ENCODE measurements at regions not wholly inside any gene's neighbourhood (a gene's known extent, or its start where the extent isn't known, plus 50 kb on each side); places are given as distances from the start of the nearest gene placed in this dataset.

- ChIA-PET POLR2A (interaction anchor here (0.7 kb wide), 1 partner anchor 19 kb away, joined by 3 read pairs; no protein-coding TSS in a partner anchor), CTCF (interaction anchor here (0.7 to 2.0 kb wide), 4 partner anchors 8 to 458 kb away, joined by 3 to 8 read pairs (median 4); no protein-coding TSS in a partner anchor)
- no peaks in the 10 kb centered on the region for H3K36me3 ChIP-seq (ENCODE audit: control insufficient read depth in 2 of 2, insufficient read depth in 1 of 2, low read length in 2 of 2)
- TF ChIP-seq ZNF140 (tag by site-specific recombination; IDR thresholded peaks at IDR 0.05) (no peak), ZNF530 (tag by site-specific recombination; IDR thresholded peaks at IDR 0.05; ENCODE audit: low read depth) (no peak)
- TF ChIP-seq, protein P1, sequence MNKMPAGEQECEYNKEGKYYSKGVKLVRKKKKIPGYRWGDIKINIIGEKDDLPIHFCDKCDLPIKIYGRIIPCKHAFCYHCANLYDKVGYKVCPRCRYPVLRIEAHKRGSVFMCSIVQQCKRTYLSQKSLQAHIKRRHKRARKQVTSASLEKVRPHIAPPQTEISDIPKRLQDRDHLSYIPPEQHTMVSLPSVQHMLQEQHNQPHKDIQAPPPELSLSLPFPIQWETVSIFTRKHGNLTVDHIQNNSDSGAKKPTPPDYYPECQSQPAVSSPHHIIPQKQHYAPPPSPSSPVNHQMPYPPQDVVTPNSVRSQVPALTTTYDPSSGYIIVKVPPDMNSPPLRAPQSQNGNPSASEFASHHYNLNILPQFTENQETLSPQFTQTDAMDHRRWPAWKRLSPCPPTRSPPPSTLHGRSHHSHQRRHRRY (tag by site-specific recombination; IDR thresholded peaks at IDR 0.05), result no peak
- no peaks in the 10 kb centered on the region for H3K9me3 ChIP-seq (ENCODE audit: control insufficient read depth, insufficient read depth, low read depth, low read length)
- H3K4me3 ChIP-seq (ENCODE audit: low read depth, low read length), result no peak overlapping the region
- no peak overlapping the region for H3K27ac ChIP-seq (ENCODE audit: extremely low read depth, low read depth, low read length)
- no peaks in the 10 kb centered on the region for H3K4me1 ChIP-seq (ENCODE audit: control insufficient read depth, insufficient read depth, low read length)
These were observed 456.4 kb downstream of the GADD45G start for GRCh38 chr9:90061187-90061586.

GRCh38 chr9:90062982-90063381 lies 458.2 kb downstream of the GADD45G start:
- TF ChIP-seq ZNF624 (tag by site-specific recombination; IDR thresholded peaks at IDR 0.05), result no peak
- TF ChIP-seq, protein P2, sequence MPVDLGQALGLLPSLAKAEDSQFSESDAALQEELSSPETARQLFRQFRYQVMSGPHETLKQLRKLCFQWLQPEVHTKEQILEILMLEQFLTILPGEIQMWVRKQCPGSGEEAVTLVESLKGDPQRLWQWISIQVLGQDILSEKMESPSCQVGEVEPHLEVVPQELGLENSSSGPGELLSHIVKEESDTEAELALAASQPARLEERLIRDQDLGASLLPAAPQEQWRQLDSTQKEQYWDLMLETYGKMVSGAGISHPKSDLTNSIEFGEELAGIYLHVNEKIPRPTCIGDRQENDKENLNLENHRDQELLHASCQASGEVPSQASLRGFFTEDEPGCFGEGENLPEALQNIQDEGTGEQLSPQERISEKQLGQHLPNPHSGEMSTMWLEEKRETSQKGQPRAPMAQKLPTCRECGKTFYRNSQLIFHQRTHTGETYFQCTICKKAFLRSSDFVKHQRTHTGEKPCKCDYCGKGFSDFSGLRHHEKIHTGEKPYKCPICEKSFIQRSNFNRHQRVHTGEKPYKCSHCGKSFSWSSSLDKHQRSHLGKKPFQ (tag by site-specific recombination; IDR thresholded peaks at IDR 0.05), result no peak
- H3K9me3 ChIP-seq (ENCODE audit: control insufficient read depth, insufficient read depth, low read depth, low read length), result no peaks in the 10 kb centered on the region
- no peak overlapping the region for H3K27ac ChIP-seq (ENCODE audit: extremely low read depth, low read depth, low read length)
- ChIA-PET CTCF (interaction anchor here (1.5 to 1.6 kb wide), 2 partner anchors 11 kb away, joined by 3 read pairs; no protein-coding TSS in a partner anchor), POLR2A (no interaction called here)
- no peaks in the 10 kb centered on the region for H3K36me3 ChIP-seq (ENCODE audit: control insufficient read depth in 2 of 2, insufficient read depth in 1 of 2, low read length in 2 of 2)
- H3K4me3 ChIP-seq (ENCODE audit: low read depth, low read length), result no peak overlapping the region
- H3K4me1 ChIP-seq (ENCODE audit: control insufficient read depth, insufficient read depth, low read length), result no peaks in the 10 kb centered on the region

- POLR2A ChIA-PET, result interaction anchor here (1.0 kb wide), 1 partner anchor 459 kb away, joined by 3 read pairs; the partner anchor contains the start of gene GADD45G
- H3K36me3 ChIP-seq (ENCODE audit: control insufficient read depth in 2 of 2, insufficient read depth in 1 of 2, low read length in 2 of 2), result no peaks in the 10 kb centered on the region
These were observed 459.4 kb downstream of the GADD45G start for GRCh38 chr9:90064248-90064647.

DNA sequence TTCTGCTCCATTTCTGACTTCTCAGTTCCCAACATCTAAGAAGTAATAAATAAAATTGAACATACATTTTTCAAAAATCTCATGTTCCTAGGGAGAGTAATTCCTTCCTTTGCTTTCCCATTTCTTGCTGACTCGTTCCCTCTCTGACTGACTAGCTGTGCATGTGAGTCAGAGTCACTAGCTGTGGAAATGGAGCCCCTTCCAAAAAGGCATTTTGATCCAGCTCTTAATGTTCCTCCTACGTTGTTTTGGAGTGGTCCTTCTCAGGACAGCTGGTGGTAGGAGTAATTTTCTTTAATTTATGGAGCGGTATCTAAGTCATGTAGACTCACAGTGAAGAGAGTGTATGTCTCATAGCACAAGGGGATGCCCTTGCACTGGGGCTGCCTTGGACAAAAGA lies 460.2 kb downstream of the GADD45G start:
- Histone ChIP-seq H3K27ac (ENCODE audit: extremely low read depth, low read depth, low read length) (no peak overlapping the region), H3K4me1 (ENCODE audit: control insufficient read depth, insufficient read depth, low read length) (no peaks in the 10 kb centered on the region), H3K9me3 (ENCODE audit: control insufficient read depth, insufficient read depth, low read depth, low read length) (no peaks in the 10 kb centered on the region), H3K4me3 (ENCODE audit: low read depth, low read length) (no peak overlapping the region), H3K36me3 (ENCODE audit: control insufficient read depth in 2 of 2, insufficient read depth in 1 of 2, low read length in 2 of 2) (no peaks in the 10 kb centered on the region)
- POLR2A ChIA-PET, result interaction anchor here (1.0 kb wide), 1 partner anchor 460 kb away, joined by 3 read pairs; the partner anchor contains the start of gene GADD45G
- no peak for TF ChIP-seq MYNN (tag by site-specific recombination; IDR thresholded peaks at IDR 0.05; ENCODE audit: borderline replicate concordance)
- CTCF ChIA-PET, result interaction anchor here (0.6 to 1.4 kb wide), 4 partner anchors 29 to 467 kb away, joined by 3 read pairs; no protein-coding TSS in a partner anchor

More at GRCh38 chr9:90064248-90064647, 459.4 kb downstream of the GADD45G start:
- TF ChIP-seq ZNF76 (tag by site-specific recombination; IDR thresholded peaks at IDR 0.05; ENCODE audit: borderline replicate concordance, low read depth) (no peak), EGR2 (tag by site-specific recombination; IDR thresholded peaks at IDR 0.05; ENCODE audit: low read depth) (no peak), HOXD13 (CRISPR knock-in tag; IDR thresholded peaks at IDR 0.05; ENCODE audit: borderline replicate concordance) (no peak), ZIC2 (tag by site-specific recombination; IDR thresholded peaks at IDR 0.05) (no peak), PRDM1 (tag by site-specific recombination; IDR thresholded peaks at IDR 0.05) (no peak), TCF7L2 (IDR thresholded peaks at IDR 0.05; ENCODE audit: borderline replicate concordance, low read depth, low read length) (no peak), ZNF24 (tag by site-specific recombination; IDR thresholded peaks at IDR 0.05) (no peak), ZXDB (tag by site-specific recombination; IDR thresholded peaks at IDR 0.05) (no peak), ZNF221 (tag by site-specific recombination; IDR thresholded peaks at IDR 0.05; ENCODE audit: borderline replicate concordance) (no peak), ZNF792 (tag by site-specific recombination; IDR thresholded peaks at IDR 0.05) (no peak)
- no peak overlapping the region for H3K27ac ChIP-seq (ENCODE audit: extremely low read depth, low read depth, low read length)
- H3K4me1 ChIP-seq (ENCODE audit: control insufficient read depth, insufficient read depth, low read length), result no peaks in the 10 kb centered on the region
- CTCF ChIA-PET, result interaction anchor here (0.8 to 1.6 kb wide), 3 partner anchors 12 to 462 kb away, joined by 3 read pairs; no protein-coding TSS in a partner anchor
- H3K4me3 ChIP-seq (ENCODE audit: low read depth, low read length), result no peak overlapping the region
- H3K9me3 ChIP-seq (ENCODE audit: control insufficient read depth, insufficient read depth, low read depth, low read length), result no peaks in the 10 kb centered on the region
